RWPE1 (cell line): ENCODE measurements at regions not wholly inside any gene's neighbourhood (a gene's known extent, or its start where the extent isn't known, plus 50 kb on each side); places are given as distances from the start of the nearest gene placed in this dataset.

ENCODE experiments used
- CTCF ChIA-PET: fragments of 350-600 bp; sonication (Branson Sonifier 250); formaldehyde crosslinking; extraction: SDS; loops from one replicate; lab custom pipeline; 2021; lab: Yijun Ruan, JAX
- POLR2A ChIA-PET: fragments of 400-600 bp; formaldehyde crosslinking; extraction: SDS; loops from one replicate; lab custom pipeline; 2020; ENCODE audit warnings: antibody characterized with exemption; ENCODE audit not compliant: low non-redundant PET; lab: Yijun Ruan, JAX
- DNase-seq: peaks from one replicate; pipeline ENCODE4 v3.0.0; 2012; ENCODE audit warnings: low spot score
- H3K27ac ChIP-seq: fragments of 450-650 bp; 2 replicates; pipeline ENCODE4 v1.5.1; 2017
- TF ChIP-seq, protein P1 (sequence below): fragments of 450-650 bp; conservative IDR thresholded peaks from 2 replicates; pipeline ENCODE4 v1.5.1; 2017; ENCODE audit warnings: low read depth, mild to moderate bottlenecking

DNA sequence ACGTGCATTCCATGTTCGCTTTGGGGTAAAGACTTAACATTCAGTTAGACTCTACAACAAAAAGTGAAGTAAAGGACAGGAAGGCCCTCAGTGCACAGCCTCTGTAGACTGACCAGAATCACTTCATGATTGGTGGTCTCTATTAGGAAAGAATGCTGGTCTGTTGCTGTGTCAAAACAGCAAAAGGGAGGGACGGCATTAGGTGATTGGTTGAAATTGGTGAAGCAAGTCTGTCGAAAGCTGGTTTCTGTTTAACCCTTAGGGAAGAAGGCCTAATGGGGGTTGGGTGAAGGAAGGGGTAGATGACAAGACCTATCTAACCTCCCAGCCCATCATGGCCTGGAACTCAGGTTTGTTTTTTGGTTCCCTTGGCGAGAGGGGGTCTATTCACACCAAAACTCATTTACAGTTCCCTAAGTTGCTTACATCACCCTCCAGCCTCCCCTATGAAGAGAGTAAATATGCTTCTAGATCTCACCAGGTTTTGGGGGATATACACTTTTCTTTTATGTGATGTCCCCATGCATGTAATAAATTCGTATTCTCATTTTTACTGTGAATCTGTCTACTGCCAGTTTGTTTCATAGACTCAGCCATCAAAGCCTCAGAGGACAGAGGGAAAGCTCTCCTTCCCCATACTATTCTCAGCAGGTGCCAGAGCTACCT, 65.6 kb downstream of the TMEM17 start:
- no peak overlapping the region for H3K27ac ChIP-seq
- POLR2A ChIA-PET = no interaction called here
- TF ChIP-seq, protein P1, sequence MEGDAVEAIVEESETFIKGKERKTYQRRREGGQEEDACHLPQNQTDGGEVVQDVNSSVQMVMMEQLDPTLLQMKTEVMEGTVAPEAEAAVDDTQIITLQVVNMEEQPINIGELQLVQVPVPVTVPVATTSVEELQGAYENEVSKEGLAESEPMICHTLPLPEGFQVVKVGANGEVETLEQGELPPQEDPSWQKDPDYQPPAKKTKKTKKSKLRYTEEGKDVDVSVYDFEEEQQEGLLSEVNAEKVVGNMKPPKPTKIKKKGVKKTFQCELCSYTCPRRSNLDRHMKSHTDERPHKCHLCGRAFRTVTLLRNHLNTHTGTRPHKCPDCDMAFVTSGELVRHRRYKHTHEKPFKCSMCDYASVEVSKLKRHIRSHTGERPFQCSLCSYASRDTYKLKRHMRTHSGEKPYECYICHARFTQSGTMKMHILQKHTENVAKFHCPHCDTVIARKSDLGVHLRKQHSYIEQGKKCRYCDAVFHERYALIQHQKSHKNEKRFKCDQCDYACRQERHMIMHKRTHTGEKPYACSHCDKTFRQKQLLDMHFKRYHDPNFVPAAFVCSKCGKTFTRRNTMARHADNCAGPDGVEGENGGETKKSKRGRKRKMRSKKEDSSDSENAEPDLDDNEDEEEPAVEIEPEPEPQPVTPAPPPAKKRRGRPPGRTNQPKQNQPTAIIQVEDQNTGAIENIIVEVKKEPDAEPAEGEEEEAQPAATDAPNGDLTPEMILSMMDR = no peak
- CTCF ChIA-PET = no interaction called here
- DNase-seq = no peak

DNA sequence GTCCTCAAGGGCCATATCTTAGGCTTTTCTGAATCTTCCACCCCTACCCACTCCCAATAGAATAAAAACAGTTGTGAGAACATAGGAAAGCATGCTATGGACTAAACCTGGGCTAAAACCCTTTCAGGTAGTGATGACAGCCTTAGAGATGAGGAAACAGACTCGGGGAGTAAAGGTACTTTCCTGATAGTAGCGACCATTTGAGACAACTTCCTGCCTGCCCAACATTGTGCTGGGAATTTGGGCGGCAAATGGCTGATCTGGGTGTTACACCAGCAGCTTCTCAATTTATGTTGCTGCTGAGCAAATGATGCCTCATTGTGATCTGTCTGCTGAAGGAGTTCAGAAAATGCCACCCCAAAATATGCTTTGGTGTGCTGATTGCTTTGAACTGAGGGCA, 66.6 kb downstream of the TMEM17 start:
- CTCF ChIA-PET = no interaction called here
- no peak overlapping the region for H3K27ac ChIP-seq
- no peak for DNase-seq
- TF ChIP-seq, protein P1 = no peak
- POLR2A ChIA-PET = no interaction called here

DNA sequence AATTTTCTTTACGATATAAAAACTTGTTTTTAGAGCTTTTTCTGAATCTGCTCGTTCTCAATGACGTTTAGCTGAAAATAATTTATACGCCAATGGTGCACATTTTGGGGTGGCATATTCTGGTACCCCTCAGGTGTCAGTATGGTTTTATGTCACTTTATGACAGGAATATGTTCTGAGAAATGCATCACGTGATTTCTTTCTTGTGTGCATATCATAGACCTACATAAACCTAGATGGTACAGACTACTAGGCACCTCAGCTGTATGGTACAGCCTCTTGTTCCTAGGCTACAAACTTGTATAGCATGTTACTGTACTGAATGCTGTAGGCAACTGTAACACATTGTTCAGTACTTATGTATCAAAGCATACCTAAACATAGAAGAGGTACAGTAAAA, 68.2 kb downstream of the TMEM17 start:
- ChIA-PET POLR2A (no interaction called here), CTCF (no interaction called here)
- no peak overlapping the region for H3K27ac ChIP-seq
- no peak for DNase-seq
- TF ChIP-seq, protein P1 = no peak

DNA sequence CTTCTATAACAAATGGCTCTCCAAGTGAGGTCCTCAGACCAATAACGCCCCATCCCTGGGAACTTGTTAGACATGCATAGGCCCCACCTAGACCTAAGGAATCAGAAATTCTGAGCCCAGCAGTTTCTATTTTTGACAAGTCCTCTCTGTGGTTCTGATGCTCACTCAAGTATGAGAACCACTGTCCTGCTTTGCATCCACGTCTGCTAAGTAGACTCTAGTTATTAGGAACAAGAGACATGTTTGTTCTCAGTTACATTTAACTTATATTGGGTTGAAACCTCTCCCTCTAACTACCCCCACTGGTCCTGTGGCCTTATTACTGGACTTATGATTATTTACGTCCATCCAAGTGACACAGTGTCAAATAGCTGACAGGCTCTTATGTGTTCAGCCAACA, 70.3 kb downstream of the TMEM17 start:
- no peak for DNase-seq
- H3K27ac ChIP-seq = no peak overlapping the region
- TF ChIP-seq, protein P1 = no peak
- CTCF ChIA-PET = no interaction called here
- POLR2A ChIA-PET = no interaction called here

DNA sequence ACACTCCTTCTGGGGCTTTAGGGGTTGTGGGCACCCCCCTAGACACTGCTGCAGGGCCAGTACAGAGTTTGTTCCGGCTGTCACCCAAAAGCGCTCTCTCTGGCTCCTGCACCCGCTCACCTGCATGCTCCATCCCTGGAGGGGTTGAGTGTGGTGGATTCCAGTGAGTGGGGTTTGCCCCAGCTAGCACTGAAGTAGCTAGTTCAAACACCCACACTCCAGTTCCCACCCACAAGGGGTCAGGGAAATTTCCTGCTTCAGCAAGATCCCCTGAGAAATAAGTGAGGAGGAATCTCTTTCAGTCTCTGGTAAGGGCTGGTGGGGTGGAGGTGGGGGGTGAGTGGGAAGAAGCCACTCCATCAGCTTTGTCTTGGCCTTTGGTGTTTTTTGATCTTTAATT, 73.6 kb downstream of the TMEM17 start:
- H3K27ac ChIP-seq = no peak overlapping the region
- TF ChIP-seq, protein P1 = no peak
- CTCF ChIA-PET = no interaction called here
- POLR2A ChIA-PET = no interaction called here
- no peak for DNase-seq

DNA sequence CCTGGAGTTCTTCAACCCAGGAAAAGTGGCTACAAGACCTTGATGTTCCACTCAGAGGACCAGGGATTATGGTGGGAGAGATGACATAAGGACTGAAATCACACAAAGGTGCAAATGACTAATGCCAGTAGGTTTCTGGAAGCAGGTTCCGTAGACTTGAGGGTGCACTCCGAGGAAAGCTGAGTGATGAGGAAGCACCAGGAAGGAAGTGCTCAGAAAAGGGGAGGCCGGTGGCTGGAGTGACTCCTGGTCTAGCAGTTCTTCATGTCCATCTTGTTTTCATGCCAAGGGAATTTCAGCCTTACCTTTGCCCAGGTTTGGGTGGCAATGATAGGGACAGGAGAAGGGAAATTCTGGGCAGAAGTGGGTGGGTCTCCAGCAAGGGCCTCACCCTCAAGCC, 74.5 kb downstream of the TMEM17 start:
- POLR2A ChIA-PET = no interaction called here
- CTCF ChIA-PET = interaction anchor here (0.7 kb wide), 1 partner anchor 80 kb away, joined by 3 read pairs; no protein-coding TSS in a partner anchor
- H3K27ac ChIP-seq = no peak overlapping the region
- TF ChIP-seq, protein P1 = no peak
- DNase-seq = no peak
